ENCODE measurements at regions not wholly inside any gene's neighbourhood (a gene's known extent, or its start where the extent isn't known, plus 50 kb on each side); places are given as distances from the start of the nearest gene placed in this dataset.

DNA sequence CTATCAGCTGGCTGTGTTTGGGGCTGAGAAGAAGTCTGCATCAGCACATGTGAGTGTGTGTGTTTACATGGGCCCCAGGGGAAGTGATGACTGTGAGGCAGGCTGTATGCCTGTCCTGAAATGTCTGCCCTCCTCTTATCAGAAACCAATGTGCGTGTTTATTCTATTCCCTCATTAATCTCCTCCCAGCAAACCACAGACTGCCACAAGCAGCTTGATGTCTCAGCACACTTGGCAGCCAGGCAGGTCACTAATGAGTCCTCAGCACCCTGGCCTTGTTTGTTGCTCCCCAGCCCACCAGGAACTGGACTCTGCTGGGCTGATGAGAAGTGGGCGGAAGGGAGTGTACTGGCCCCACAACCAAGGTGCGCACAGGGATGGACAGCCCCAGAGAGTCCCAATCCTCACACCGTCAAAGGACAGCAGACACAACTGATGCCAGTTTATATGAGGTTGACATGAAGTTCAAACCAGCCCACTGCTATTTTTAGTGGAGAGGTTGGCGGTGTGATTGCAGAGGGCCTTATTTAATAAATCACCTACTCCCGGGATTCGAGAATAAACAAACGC lies 225.8 kb downstream of the ETS1 start:
- peak; percentile 64 for DNase-seq

DNA sequence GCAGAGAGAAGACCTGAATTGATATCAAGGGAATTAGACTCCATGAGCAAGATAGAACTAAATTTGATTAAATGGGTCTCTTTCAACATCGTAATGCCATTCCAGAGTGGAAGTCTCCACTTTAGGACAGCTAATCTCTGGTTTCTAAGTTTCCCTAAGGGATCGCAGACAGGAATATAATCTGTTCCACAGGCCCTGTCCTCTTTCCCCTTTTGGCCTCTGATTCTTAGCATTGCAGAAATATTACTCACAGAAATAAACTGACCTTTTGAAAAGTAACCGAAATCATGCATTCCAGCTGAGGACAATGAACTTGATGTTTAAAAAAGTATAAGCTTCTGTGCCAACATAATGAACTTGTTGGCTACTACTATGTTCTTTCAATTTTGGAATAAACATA lies 227.8 kb downstream of the ETS1 start:
- no peak for DNase-seq

DNA sequence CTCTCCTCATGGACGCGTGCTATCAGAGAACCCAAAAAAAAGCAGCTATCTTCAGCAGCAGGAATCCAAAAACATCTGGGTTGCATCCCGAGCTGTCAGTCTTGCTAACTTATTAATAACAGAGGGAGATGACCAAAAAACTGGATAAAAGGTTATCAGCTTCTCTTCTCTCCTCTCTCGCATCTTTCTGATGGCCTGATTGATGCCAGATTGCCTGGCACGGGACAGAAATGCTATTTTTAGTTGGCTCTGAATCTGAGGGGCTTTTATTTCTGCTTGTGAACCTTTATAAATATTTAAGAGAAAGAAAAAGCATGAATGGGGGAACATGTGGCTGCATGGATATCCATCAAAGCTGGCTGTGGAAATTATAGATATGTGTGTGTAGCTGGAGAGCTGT lies 230.3 kb downstream of the ETS1 start:
- no peak for DNase-seq

DNA sequence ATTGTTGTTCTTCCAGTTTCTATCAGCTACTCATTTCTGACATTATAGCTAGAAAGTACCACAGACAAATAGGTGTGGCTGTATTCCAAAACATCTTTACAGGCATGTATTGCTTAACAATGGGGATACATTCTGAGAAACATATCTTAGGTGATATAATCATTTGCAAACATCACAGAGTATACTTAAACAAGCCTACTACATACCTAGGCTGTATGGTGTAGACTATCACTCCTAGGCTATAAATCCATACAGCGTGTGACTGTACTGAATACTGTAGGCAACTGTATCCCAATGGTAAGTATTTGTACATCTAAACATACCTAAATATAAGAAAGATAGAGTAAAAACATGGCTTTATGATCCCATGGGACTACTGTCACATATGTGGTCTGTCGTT lies 231.8 kb downstream of the ETS1 start:
- DNase-seq, result no peak

DNA sequence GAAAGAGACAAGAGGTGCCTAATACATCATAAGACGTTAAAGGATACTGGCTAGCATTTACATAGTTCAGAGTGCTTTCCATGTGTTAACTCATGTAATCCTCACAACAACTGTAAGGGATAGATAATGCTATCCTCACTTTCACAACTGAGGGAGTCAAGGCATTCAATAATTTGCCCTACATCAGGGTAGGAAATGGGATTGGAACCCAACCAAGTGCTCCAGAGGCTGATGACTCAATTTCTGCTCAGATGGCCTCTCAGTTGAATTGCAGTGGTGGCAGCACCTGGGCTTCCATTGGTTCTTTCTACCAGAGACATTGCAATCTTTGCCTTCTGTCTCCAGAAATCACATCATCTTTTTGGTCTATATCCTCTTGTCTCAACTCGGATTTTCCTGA lies 232.9 kb downstream of the ETS1 start:
- no peak for DNase-seq

DNA sequence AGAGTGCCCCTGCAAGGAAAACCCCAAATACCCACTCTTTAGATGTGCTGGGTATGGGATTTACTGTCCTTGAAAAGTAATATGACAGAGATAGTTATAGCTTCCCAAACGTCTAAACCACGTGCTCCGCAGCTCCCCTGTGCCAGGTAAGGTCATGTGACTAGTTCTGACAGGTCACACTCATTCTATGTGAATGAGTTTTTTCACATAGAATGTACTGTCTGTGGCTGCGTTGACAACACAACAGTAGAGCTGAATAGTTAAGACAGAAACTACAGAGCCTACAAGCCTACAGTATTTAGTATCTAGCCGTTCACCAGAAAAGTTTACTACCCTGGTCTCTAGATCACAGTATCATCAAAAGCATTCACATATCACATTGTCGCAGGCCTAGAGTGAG lies 236.2 kb downstream of the ETS1 start:
- DNase-seq, result no peak

DNA sequence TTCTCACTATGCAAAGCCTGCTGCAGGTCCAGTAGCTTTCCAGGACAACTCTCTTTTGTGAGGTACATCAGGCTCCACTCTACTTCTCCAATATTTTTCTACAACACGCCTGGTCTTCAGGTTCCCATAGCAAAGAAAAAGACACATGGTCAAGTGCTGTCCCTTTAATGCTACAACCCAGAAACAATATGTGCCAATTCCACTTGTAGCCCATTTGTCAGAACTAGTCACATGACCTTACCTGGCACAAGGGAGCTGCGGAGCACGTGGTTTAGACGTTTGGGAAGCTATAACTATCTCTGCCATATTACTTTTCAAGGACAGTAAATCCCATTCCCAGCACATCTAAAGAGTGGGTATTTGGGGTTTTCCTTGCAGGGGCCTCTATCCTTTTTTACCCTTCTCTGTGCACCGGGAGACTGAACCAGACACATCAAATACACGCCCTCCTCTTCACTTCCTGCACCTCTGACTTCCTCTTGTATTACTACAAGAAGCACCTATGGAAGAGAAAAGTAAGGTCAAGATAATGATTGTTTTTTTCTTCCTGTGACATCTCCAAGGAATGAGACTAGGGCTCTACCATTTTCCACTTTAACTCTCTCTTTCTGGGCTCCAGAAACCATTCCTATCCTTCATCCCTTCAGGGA lies 237.6 kb downstream of the ETS1 start:
- no peak for DNase-seq

DNA sequence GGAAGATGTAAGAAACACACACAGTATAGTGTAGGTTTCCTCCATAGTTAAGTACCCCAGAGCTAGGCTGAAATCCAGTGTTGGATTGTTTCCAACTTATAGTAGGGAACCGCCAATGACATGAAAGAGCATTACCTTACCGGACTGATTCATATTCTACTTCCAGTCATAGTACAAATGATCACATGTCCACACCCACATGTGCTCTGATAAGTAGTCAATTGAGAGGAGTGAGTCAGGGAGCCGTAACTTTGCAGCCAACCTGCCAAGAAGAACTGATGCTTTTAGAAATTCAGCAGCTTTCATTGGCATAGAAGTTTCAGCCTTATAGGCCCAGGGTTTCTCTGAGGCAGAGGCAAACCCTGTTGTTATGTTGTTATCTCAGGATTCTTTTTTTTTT lies 240.6 kb downstream of the ETS1 start:
- no peak for DNase-seq

DNA sequence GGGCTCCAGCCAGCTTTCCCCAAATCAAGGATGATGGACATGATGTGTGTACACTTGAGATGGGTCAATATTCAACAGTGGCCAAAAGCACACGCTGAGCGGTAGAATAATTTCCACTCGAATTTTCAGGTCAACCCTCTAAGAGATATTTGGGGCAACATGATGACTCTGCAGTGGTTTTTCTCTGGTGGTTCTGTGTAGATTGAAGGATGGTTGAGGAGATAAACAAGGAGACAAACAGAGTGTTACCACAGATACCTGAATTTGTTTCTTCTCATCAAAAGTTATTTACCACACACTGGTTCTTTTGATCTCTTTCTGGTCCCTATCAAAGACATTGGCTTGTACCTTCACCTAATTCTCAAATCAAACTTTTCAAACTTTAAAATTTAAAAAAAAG lies 242.0 kb downstream of the ETS1 start:
- DNase-seq, result no peak

DNA sequence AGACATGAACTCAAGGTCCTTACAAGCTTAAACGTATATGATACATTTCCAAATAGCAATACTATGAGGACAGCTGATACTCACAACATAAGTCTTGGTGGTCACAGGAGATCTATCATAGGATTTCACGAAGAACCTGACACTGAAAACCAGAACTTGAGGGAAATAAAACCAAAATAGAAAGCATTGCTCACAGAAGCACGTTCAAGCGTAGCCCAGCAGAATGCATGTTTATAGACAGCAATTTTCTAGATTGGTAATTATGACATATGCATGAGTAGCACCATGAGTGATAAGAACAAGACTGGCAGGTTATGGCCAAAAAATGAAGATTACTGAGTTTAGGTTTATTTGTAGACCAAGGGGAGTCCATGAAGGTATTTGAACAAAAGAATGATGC lies 243.5 kb downstream of the ETS1 start:
- DNase-seq, result no peak

DNA sequence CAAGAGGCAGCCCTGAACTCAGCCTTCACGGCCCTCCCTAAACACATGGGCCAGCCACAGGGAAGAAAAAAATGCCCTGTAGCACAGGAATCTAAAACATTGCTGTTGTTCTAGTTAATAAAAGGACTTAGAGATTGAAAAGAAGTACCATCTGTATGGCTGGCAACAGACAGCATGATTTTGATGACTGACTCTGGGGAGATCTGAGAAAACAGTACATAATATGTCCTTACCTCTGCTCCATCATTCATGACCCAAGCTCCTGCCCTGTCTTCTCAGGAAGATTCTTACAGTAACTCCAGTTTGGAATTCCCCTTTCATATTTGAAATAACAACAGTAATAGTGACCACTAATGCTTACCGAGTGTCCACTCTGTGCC lies 244.2 kb downstream of the ETS1 start:
- no peak for DNase-seq

DNA sequence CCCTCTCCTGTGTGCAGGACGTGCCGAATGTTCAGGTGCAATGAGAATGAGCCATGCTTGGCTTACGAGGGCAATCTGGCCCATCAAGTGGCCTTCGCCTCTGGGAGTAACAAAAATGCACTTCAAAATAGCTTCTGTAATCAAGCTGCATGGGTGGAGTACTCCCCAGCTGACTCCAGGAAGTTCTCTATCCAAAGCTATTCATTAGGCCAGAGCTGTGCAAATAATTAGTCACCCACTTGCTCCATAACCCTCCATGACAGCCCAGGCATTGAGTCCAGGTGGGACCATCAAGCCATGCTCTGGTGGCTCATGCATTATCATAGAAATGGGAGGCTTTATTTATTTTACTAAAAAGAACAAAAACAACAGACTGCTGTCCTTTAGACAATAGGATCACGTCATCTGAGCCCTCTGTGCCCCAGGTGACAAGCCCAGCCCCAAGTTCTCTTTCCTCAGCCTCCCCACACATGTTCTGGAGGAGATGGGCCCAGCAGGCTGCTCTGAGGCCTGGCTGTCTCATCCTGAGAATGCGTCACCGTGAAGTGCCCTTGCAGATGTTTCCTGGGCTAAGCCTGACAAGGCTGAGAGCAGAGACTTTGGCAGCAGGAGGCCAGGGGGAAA lies 244.7 kb downstream of the ETS1 start:
- DNase-seq, result peak; percentile 21

DNA sequence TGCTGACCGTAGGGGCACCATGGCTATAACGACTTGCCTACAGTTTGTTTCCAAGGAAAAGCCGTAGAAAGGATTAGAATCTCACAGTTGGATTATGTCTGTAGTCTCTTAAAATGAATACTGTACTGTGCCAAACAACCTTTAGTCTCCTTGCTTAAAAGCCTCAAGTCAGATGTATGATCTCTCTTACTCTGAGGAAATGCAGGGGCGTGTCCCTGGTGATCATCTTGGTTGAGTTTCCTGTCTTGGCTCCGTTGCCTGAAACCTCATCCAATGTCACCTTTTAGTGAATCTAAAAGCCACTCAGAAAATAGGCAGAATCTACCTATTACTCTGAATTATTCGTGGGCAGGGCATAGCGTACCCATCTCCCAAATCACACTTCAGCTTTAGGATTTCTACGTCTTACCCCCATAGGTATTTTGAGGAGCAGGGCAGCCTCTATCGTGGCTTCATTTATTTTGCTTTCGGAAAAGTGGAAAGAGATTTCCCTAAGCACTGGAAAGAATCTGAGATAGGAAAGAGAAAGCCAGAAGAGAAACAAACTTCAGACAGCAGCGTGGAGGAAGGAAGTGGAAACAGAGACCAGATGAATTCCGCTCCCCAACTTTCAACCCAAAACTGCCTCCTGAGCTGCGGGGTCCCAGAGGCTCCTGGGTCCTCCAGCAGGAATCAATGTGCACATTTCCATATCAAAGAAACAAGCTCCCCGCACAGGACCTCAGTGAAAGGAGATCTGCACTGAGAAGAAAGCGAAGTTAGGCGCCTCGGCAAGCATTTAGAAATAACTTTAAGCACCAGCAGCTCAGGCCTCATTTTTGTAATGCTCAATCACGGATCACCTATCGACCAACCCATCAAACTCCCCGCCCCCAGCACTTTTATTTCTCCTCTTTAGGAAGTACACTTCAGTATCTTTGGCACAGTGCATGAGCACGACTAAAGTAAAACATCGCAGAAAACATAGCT lies 245.8 kb downstream of the ETS1 start:
- DNase-seq, result peak; percentile 46

DNA sequence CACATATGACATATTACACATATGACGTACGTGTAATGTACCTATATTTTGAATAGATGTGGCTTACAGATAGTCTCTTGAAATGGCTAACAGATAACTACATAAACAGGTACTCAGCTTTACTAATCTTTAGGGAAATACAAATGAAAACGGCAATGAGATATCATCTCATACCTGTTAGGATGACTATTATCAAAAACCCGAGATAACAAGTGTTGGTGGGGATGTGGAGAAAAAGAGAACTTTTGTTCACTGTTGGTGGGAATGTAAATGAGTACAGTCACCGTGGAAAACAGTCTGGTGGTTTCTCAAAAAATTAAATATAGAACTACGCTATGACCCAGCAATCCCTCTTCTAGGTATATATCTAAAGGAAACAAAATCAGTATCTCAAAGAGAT lies 247.6 kb downstream of the ETS1 start:
- DNase-seq, result no peak

DNA sequence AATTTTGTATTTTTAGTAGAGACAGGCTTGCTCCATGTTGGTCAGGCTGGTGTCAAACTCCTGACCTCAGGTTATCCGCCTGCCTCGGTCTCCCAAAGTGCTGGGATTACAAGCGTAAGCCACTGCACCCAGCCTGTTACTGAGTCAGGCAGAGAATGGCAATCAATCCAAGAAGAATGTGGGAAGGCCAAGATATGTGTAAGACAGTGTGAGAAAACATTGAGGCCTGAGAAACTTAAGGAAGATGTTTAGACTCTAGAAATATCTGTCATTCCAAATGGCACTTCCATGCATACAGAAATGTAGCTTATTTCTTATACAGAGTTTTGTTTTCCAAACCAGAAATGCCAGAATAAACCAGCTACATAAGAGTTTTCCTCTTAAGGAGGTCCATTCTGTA lies 248.5 kb downstream of the ETS1 start:
- no peak for DNase-seq

DNA sequence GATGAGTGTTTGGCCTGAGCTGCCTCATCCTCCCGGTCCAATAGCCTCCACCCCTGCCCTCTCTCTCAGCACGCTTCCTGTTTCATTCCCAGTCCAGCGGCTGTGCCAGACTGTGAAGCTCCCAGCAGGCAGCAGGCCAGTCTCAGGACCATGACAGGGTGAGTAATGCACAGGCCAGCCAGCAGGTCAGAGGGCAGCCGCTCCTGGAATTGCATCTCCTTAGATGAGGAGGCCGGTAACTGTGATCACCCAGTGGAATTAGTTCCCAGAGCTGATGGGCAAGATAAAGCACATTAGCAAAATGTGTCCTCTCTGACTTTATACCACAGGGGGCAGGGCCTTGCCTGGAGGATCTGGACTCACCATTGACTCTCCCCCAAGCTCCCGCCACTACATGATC lies 251.2 kb downstream of the ETS1 start:
- DNase-seq, result no peak

DNA sequence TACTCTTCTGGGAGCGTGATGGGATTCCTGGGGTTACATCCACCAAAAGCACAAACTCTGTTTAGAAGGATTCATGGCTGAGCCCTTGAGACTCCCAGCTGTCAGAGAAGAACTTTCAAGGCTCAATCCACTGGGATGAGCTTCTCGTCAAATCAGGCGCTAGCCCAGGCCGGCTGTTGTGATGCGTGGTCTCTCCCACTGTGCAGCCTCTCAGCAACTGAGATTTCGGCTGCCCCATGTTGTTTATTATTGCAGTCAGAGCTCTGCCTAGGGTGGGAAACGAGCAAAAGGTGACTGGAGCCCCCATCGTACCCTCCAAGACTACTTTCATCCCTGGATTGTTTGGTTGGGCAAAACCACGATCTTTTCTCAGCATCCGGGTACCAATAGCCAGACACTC lies 251.6 kb downstream of the ETS1 start:
- no peak for DNase-seq

DNA sequence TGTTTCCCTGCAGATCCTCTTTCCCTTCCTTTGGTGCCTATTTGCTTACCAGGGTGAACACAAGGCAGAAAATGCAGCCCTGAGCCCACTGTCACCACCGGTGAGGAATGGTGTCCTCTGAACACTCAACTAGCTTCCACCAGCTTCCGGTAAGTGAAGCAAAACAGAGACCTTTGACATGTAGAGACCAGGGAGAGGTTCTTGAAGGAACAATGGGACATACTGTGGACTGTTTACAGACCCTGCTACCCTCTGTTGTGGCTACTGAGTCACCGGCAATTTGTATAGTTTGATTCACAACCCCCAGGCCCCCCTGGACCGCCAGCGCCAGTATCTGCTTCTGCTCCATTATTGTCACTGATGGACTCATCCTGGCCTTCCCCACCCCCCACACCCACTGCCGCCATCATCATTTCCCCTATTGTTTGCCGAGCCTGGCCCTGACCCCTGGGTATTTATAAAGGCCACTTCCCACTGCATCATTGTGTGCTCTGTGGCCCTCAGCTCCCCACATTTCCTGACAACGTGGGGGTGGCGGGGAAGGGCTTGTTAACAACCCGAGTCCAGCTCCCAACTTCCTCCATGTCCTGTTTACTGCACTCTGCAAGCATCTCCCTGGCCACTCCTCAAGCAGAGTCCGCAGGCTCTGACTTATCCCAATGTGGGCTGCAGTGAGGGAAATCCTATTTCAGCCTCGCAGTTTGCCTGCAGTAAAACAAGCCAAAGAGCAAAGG lies 252.9 kb downstream of the ETS1 start:
- no peak for DNase-seq

DNA sequence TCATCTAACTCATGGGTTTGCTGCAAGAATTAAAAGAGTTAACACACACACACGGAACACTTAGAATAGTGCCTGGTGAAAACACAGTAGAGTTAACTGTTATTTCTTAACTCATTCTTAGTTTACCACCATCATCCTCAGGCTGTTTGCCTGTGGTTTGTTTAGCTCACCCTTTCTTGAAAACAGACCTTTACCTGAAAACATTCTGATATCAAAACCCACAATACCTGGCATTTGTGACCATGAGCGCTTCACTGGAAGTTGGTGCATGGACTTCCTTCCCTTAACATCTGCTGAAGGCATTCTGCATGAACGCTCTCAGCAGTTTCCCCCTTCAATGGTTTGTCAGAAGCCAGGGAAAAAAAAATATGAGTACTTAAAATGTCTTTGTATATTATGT lies 256.0 kb downstream of the ETS1 start:
- no peak for DNase-seq

DNA sequence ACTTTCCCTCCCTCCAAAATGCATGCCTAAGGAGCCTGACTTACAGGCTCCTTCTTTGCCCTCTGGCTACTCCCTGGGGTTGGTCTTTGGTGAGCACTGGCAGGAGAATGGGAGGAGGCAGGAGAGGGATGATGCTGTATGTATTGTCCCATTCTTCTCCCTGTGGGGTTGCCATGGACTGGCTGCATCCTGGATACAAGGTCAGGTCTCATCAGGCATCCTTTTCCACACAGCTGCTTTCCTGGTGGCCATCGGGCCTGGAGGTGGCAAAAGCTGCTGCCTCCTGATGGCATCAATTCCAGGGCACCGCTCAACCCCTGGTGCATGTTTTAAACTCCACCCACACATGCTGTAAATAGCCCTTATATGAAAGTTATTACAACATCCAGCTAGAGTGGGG lies 257.2 kb downstream of the ETS1 start:
- DNase-seq, result no peak

DNA sequence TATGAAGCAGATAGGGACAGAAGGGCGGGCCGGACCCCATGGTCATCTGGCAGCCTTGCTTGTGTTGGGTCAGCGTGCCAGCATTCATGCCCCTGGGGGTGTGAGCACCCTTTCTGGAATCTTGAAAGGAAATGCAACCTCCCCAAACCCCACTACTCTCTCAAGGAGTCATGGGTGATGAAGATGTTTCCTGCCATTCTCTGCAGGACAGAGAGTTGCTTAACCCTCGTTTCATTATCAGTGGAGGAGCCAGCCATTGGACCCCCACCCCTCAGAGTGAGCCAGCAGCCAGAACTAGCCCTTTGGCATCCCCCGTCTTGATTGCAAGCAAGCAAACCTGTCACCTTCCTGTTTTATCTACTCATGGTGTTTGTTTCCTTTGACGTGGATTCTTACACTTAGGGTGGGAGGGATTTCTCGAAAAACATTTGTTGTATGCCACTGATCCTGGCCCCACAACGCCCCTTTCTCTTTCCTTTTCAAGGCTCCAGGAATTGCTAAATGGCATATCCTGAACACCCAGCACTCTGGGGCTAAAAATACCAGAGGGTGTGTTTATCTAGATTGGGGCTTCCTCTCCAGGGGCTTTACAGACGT lies 258.3 kb downstream of the ETS1 start:
- DNase-seq, result no peak

DNA sequence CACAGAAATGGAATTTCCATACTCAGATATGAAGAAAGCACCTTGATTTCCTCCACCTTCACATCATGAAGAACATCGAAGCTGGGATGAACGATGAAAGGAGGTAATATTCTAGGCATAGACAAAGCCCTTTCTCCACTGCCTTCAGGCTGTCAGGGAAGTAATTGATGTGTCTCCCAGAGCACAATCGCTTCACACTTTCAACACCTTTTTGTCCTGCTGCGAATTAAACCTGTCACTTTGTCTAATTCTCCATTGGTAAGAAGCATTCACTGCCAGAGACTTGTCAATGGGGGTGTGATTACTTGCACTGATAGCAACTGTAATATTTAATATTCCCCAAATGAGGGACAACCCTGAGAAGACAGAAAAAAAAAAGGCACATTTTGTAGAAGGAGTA lies 260.1 kb downstream of the ETS1 start:
- DNase-seq, result no peak

DNA sequence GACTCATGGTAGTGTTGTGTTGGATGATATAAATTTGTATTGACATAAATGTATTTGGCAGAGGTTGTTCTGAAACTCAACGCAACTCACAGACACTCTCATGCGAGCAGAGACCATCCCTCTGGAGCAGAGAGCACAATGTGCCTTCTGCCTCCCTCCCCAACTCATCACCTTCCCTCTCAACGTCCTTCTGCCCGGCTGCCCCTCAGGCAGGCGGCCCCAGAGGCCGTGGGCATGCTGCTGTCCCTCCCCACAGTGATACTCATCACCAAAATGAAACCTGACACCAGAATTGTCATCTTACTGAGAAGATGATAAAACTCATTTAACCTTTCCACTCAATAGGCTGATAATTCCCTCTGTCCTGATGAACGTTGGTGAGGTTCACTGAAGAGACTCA lies 260.6 kb downstream of the ETS1 start:
- DNase-seq, result no peak

Data from hematopoietic multipotent progenitor cell treated with erythropoietin and hydrocortisone succinate and interleukin-3 and kit ligand, for 6 days (in vitro differentiated cells).